NCI-H82 treated with DMSO at 0.1 percent for 48 hours (cell line): ENCODE measurements at regions not wholly inside any gene's neighbourhood (a gene's known extent, or its start where the extent isn't known, plus 50 kb on each side); places are given as distances from the start of the nearest gene placed in this dataset.

Source experiments
- DNase-seq: peaks from one replicate; lab custom pipeline; 2025; ENCODE audit not compliant: unreplicated experiment; lab: John Stamatoyannopoulos, UW

DNA sequence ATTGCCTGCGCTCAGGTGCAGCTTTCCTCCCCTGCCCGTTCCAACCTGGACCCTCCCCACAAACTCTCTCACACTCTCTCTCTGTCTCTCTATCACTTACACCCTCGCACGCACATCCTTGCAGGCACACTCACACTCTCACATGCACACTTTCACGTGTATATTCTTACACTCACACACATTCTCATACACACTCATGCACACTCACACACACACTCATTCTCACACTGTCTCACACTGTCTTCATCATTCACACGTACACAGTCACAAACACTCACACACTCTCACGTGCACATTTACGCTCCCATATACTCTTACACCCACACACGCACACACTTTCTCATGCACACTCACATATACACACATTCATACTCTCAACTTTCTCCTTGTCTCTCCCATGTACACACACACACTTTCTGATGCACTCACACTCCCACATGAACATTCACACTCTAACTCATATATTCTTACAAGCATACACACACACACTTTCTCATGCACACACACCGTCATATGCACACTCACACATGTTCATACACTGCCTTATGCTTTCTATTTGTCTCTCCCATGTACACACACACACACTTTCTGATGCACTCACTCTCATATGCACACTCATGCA is 229.3 kb downstream of the SNX18 start:
- DNase-seq = no peak

DNA sequence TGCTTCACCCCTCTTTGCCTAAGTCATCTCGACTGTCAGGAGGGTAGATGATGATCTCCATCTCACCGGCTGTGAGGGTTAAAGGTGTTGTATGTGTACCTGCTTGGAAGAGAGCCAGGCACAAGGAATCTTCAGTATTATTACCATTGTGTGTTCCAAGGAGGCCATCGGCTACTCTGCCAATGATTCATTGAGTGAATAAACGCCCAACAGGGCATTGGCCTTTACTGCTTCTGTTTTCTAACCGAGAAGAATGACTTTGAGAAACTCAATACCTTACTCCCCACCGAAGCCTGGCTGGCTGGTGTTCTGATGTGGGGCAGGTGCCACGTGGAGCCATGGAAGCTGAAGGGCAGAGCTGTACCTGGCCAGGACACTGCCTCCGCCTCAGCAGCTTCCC is 228.8 kb downstream of the SNX18 start:
- no peak for DNase-seq

DNA sequence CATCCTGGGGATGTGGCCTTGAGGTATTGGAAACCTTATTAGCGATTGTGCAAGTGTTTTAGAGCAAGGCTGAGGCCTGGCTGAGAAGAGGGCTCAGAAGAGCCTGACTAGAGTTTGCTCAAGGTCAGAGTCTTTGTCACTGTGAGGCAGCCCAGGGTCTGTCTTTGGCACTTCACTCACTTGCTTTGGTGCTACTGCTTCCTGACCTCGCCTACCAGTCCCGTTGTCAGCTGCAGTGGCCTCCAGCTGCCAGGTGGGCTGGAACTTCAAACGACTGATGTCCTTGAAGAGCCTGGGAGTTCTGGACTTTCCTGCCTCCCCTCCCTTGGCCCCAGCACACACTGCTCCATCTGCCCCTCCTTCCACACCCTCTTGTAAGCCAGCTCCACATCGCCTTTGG is 228.0 kb downstream of the SNX18 start:
- no peak for DNase-seq

DNA sequence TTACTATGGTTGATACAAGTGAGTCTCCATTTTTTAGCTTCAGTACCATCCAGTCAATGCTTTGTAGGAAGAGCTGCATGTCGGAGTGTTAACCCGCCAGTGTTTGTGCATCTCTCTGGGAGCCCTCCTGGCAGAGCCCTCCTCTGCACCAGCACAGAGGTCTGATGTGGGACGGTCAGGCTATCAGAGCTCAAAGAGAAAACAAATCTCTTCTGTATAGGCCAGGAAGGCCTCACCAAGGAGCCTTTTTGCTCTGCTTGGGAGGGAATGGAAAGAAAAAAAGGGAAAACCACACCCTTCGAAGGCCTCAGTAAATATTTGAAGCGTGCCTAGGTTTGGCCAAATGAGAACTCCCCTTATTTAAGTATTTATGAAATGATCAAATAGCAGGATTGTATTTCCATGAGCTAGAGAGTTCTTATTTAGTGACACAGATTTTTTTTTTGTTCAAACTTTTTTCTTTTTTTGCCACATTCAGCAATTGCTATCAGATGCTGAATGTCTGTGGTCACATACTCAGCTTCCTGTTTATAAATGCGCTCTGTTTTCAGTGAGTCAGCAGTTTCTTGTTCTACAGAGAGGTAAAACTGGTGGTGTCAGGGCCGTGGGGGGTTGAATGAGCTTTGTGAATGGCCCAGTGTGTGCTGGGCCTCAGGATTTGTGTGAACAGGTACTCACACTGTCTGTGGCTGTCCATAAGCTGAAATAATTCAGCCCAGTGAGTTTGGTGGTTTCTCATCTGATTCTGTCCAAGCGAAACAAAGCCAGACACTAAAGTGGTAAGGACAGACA is 226.6 kb downstream of the SNX18 start:
- no peak for DNase-seq

DNA sequence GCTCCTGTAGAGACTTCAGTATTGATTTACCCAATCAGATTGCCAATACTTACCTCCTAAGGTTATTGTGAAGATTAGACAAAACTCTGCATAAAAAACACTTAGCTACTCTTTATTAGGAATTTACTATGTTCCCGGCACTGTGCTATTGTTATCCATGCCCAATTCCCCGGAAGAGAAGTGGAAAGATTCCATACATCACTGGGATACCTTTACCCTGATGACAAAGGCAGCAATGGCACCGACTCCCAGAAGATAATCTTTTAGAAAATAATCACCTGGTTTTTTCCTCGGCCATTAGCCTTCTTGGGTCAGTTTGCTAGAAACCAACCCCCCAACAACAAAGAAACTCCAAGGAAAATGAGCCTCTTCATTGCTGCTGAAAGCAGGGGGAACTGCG is 226.0 kb downstream of the SNX18 start:
- no peak for DNase-seq

DNA sequence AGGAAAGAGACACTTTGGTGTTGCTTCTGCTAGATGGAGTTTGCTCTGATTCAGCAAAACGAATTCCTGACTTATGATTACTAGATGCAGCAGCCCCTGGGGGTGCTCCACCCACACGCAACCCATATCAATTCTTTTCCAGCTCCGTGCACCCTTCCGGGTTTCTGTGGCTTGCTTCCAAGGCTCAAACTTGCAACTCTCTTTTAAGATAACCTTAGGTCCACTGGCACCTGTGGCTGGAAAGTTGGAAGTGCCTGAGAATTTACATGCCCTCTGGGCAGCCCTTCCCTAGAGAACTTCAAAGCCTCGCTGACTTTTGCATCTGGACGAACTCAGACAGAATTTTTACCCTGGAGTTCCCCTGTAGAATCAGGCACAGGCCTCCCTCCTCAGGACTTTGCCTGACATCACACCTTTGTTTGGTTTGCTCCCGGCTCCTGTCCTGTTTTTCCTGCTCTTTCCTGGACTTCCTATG is 224.9 kb downstream of the SNX18 start:
- DNase-seq = no peak

DNA sequence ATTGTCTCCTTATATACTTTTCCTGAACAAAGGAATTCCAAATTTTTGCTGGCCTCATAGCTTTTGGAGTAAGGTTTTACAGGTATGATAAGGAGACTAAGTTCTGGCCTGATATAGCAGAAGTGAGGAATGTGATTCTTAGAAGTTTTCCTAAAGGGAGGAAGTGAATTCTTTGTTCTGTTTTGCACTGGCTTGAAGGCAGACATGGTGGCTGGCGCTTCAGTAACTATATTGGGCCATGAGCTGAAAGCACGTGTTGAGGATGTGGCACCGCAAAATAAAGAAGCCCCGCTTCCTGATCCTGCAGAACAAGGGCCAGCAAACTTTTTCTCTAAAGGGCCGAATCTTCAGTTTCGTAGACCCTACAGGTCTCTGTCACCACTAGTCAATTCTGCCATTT is 224.2 kb downstream of the SNX18 start:
- DNase-seq = no peak

DNA sequence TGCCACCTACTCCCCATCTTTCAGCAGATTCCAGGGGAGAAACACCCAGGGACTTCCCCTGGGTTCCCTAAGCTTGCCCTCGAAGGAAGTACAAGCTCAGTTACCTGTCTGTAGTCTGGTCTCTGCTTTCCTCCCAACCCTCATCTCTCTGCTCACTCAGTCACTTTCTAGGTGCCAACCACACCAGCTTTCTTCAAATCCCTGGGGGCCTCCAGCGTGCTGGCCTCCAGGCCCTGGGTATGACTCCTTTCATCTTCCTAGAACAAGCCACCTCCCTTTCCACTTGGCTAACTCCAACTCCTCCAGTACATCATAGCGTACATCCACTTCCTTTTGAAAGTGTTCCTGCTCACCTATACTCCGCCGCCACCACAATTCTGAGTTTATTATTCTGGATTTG is 222.6 kb downstream of the SNX18 start:
- no peak for DNase-seq

DNA sequence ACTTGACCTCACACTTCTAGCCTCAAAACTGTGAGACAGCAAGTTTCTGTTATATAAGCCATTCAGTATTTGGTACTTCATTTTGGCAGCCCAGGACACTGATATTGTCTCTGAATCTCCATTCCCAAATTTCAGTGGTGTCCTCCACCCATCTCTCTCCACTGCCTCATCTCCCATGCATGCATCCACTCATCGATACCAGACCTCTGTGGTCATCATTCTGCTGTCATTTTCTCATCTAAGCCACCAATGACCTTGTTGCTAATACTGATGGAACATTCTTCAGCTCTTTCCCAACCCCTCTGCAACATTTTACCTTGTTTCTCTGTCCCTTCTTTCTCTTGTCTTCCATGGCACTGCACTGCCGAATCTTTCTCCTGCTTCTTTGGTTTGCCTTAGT is 221.8 kb downstream of the SNX18 start:
- no peak for DNase-seq

DNA sequence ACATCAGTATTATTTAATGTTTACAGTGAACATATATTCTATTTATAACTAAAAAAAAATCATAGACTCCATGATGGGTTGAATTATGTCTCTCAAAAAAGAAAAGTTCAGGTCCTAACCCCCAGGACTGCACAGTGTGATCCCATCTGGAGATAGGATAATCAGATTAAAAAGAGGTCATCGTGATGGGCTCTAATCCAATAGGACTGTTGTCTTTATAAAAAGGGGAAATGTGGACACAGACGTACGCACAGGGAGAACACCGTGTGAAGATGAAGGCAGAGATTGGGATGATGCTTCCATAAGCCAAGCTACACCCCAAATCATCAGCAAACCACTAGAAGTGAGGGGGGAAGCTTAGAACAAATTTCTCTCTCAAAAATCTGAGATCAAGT is 221.4 kb downstream of the SNX18 start:
- peak; percentile 34 for DNase-seq

DNA sequence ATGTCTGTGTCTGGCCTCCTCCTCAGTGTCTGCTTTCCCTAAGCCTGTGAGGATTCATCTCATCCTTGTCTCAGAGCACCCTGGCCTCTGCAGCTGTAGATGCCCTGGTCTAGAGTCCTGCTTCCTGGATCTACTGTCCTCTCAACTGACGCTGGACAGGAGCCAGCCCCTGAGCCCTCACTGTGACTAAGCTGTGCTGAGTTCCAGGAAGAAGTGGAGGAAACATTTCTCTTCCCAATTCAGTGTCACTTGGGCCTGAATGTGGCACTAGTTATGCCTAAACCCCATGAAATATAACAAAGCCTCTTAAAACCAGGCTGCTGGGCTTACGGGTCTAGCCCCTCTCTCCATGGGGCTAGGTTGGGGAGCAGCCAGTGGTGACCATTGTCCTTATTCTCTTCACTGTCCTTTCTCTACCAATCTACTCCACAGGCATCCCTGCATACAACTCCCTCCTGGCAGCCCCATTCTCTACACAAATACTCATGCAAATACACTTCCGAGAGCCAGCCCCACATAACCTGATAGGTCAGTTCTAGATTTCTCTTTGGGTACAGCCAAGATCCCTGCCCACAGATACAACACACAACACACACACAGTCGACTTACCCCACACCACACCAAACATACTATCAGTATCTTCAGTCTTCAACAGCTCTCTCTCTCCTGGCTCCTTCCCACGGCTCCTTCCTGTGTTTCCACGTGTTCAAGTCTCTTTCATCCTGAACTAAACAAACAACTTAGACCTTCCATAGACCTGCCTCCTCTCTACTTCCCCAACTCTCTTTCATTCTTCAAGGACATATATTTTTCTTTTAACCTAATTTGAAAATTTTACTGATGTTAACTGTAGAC is 220.8 kb downstream of the SNX18 start:
- no peak for DNase-seq

DNA sequence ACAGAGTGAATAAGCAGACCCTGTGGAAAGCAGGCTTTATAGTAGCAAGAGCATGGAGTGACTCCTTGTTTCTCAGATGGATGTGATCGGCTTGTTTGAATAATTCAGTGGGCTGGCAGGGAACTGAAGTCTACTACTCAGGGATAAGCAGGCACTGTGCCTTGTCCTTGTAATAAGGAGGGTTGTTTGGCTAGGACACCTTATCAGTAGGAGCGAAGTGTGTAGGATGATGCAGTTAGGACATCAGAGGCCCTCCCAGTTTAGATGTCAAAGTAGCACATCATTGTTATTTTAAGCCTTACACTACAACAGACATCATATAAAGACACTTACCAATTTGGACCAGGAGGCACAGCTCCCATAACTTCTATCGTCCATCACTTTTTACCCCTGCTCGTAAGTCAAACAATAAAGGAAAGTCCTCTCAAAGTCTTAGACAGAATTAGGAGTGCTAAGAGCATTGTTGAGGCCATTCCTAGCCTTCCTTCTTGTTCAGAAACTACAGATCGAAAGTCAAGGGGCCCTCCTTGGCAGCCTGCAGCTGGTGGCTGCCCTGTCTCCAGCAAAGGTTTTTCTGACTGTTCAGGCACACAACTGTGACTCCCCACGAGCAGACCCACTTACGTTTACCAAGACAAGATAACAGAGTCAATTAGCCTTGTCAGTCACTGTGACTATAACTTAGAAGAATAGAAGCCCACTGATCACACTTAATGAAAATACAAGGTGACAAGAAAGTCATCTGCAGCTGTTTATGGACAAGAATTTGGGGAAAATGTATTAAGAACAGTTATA is 218.6 kb downstream of the SNX18 start:
- DNase-seq = no peak

DNA sequence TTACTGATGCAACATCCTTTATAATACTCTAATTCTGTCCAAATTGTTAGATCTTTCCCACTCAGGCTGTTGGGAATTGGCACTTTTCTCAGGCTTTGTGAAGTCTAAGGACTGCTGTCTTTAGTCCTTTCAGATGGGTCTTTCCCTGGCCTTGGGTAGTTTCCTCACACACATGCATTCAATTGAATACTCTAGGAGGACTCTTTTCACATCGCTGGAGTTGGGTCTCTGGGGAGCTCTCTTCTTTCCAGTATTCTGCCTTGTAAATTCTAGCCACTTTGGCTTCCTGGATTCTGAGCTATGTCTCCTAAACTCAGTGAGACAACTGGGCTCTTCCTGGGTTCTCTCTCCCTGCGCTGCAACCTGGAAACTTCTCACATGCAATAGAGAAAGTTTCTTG is 215.5 kb downstream of the SNX18 start:
- DNase-seq = no peak

DNA sequence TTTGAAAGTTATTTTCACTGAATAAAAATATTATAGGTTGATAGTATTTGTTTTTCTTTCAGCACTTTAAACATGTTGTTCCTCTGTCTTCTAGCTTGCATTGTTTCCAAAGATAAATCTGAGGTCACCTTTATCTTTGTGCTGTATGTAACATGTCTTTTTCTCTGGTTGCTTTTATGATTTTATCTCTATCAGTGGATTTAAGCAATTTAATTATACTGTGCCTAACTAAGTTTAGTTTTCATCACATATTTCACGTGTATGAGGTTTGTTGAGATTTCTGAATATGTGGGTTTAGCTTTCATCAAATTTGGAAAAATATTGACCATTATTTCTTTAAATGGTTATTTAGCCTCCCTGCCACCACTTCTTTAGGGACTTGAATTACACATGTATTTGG is 214.5 kb downstream of the SNX18 start:
- no peak for DNase-seq

DNA sequence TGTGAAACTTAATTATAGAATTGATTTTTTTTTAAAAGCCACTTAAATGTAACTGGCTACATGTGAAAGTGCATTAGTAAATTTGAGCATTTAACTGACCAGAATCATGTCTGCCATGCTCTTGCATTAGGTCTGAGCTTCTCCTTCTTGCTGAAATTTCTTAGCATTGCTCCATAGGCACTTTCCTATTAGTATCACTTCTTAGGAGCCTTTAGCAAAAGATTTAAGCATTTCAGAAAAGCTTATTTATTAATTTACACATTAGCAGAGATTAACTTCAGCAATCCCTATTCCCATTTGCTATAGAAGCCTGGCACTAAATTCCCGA is 211.0 kb downstream of the SNX18 start:
- no peak for DNase-seq

DNA sequence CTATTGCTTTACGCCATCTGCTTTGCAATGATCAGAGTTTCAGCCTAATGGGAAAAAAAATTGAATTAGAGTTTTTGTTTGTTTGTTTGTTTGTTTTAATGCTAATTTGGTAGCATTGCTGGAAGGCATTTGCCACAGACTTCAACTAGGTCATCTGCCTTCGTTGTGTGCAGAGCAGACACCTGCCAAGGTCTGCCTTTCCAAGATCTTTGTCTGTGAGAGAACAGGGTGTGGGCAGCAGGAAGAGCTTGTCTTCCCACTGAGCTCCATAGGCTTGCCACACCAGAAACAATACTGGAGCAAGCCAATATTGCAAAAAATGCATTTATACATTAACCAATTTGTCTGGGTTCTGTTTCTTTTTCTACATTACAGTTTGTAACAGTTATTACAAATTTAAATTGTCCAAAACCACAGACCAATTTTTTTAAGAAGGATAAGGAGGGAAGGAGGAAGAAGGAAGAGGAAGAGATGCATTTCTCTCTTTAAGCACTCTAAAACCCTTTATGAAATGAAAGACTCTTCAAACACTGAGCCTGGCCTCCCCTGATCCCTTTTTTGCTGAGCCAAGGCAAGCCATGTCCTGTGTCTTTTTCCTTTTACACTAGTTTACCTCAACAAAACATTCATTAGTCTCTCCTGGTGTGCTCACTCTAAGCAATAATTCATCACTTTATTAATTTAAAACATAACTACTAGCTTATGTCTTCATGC is 210.5 kb downstream of the SNX18 start:
- DNase-seq = no peak

DNA sequence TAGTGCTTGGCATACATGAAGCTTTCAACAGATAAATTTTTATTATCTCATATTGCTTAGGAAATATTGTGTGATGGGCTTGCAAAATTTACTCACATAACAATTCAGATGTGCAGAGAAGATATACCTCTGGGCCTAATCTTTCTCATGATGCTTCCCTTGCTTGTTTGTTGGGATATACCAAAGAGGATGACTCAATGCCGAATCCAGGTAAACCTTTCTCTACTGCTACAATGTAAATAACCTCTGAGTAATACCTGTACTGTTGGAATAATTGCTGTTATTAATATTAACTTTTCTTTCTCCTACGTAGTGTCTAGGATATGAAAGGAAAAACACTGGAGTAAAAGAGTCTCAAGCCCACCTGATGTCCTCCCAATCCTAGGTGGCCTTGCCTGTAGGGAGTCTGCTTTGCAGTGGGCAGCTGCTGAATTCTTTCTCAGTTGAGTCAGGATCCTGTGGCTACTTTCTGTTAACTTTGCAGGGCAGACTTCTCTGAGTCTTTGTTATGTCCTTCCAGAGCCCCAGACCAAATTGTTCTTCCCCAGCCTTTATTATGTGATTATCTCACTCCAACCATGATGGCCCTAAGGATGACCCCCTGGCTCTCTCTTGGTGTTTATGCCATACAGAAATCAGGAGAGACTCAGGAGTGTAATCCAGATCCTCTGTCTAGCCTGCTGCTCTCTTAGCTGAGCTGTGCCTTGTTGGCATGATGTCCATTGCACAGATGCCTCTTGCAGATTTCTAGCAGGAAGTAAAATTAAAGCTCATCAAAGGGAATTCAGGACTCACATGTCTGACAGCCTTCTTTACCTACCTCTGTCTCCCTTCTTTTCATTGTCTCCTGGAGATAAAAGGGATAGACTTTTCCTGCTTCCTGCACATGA is 208.1 kb downstream of the SNX18 start:
- no peak for DNase-seq

DNA sequence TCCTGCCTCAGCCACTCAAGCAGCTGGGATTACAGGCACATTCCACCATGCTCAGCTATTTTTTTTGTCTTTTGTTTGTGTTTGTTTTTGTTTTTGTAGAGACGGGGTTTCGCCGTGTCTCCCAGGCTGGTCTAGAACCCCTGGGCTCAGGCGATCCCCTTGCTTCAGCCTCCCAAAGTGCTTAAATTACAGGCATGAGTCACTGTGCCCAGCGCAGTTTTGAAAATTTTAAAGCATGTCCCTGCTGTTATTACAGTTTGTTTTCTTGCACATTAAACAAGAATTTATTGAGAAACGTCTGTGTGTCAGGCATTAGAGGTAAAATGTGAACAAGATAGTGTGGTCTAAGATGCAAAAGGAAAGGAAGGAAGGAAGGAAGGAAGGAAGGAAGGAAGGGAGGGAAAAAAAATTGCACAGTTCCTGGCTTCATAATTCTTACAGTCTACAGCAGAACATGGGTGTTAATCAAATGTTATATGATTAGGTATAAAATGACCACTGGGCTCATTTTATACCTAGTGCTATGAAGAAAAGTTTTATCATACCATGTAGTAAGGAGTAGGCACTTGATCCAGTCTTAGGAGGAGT is 205.4 kb downstream of the SNX18 start:
- DNase-seq = no peak

DNA sequence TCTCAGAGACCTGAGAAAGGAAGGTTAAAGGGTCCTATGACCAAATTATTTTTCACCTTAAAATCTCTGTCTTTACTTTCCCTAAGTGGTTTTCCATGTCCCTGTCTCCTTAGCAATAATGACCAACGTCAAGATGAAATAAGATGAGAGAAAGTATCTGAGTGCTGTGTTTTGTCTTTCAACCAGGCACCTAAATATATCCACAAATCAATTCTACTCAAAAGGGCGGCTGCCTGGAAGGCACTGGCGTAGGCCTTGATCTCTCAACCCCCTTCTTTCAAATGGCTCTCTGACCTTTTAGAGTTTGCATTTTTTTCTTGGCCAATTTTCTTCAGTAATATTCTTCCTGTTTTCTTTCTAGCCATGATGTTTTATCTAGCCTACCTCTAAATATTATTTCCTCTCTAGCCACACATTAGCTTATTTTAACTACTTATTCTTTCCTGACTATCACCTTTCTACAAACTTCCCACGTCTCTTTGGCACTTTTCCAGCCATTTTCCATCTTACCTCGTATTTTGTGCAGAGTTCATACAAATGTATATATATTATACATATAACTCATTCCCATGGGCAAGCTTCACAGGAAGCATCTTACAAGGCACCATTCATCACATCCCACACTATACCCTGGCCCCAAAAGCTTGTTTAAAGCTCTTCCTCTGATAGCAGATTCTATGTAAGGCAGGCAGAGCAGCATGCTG is 204.5 kb downstream of the SNX18 start:
- no peak for DNase-seq
